Stimulated activated CD8-positive, alpha-beta memory T cell treated with anti-CD3 and anti-CD28 coated beads, Interleukin-7, amount 100 ng/mL, for 48 hours (primary cell): ENCODE measurements at regions not wholly inside any gene's neighbourhood (a gene's known extent, or its start where the extent isn't known, plus 50 kb on each side); places are given as distances from the start of the nearest gene placed in this dataset.

Experiments used
- DNase-seq, 2 donors: peaks; one replicate each; pipeline ENCODE4 v3.0.0-alpha.2; 2020; ENCODE audit warnings: low read depth in 1 of 2; ENCODE audit errors: extremely low read depth in 1 of 2

GRCh38 chr14:95413289-95414215 is 93.8 kb upstream of the CLMN start:
- no peak for DNase-seq

GRCh38 chr14:95410838-95411237 is 91.1 kb upstream of the CLMN start:
- no peak for DNase-seq

GRCh38 chr14:95409477-95410272 is 90.0 kb upstream of the CLMN start:
- DNase-seq = no peak

- DNase-seq = no peak
Observed at GRCh38 chr14:95408731-95409476, 89.2 kb upstream of the CLMN start.

GRCh38 chr14:95407354-95407753 is 87.6 kb upstream of the CLMN start:
- DNase-seq = no peak

- DNase-seq = no peak
Observed at GRCh38 chr14:95406756-95407277, 87.1 kb upstream of the CLMN start.

- DNase-seq = no peak
Observed at GRCh38 chr14:95404583-95404982, 84.9 kb upstream of the CLMN start.

- no peak for DNase-seq
Observed at GRCh38 chr14:95402578-95402977, 82.9 kb upstream of the CLMN start.

- no peak for DNase-seq
Observed at GRCh38 chr14:95402176-95402575, 82.5 kb upstream of the CLMN start.

GRCh38 chr14:95398630-95399547 is 79.2 kb upstream of the CLMN start:
- no peak for DNase-seq

- DNase-seq = no peak
Observed at GRCh38 chr14:95397325-95397724, 77.6 kb upstream of the CLMN start.

- no peak for DNase-seq
Observed at GRCh38 chr14:95396221-95396620, 76.5 kb upstream of the CLMN start.

- DNase-seq = no peak
Observed at GRCh38 chr14:95395098-95395737, 75.5 kb upstream of the CLMN start.

- no peak for DNase-seq
Observed at GRCh38 chr14:95394297-95395097, 74.8 kb upstream of the CLMN start.

- no peak for DNase-seq
Observed at GRCh38 chr14:95392841-95393240, 73.1 kb upstream of the CLMN start.

GRCh38 chr14:95391331-95391730 is 71.6 kb upstream of the CLMN start:
- DNase-seq = no peak

GRCh38 chr14:95389471-95390011 is 69.8 kb upstream of the CLMN start:
- DNase-seq = no peak

GRCh38 chr14:95388699-95389098 is 69.0 kb upstream of the CLMN start:
- no peak for DNase-seq
